GM12874 (cell line): ENCODE measurements at regions not wholly inside any gene's neighbourhood (a gene's known extent, or its start where the extent isn't known, plus 50 kb on each side); places are given as distances from the start of the nearest gene placed in this dataset.

Experiments
- CTCF ChIP-seq: IDR thresholded peaks from 2 replicates; pipeline ENCODE4 v1.5.1; 2011; ENCODE audit warnings: low read depth, mild to moderate bottlenecking, control low read depth, low read length, moderate library complexity; ENCODE audit not compliant: insufficient read depth

- no peak for TF ChIP-seq CTCF
Observed at GRCh38 chr3:103437883-103438282, 1003.1 kb downstream of the ZPLD1 start.

- TF ChIP-seq CTCF: no peak
Observed at GRCh38 chr3:103440539-103441203, 1005.9 kb downstream of the ZPLD1 start.

- no peak for TF ChIP-seq CTCF
Observed at GRCh38 chr3:103446953-103447629, 1012.3 kb downstream of the ZPLD1 start.

DNA sequence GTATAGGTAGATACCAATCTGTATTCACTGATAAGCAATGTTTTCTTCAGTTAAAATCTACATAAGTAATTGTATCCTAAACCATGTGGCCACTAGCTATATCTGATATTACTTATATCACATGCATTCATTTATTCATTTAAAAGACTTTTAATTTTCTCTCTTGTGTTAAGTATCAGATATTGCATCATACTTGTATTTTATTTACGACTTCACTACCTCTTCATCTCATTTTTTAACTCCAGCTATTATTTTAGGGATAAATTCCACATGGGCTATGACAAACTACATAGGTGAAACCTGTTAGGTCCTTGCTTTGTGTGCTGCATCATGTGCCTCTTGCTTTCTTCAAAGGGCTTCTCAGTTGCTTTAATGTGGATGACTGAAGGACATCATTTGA is 1018.3 kb downstream of the ZPLD1 start:
- TF ChIP-seq CTCF: no peak

- TF ChIP-seq CTCF: no peak
Observed at GRCh38 chr3:103459815-103460214, 1025.0 kb downstream of the ZPLD1 start.

GRCh38 chr3:103470498-103470897 is 1035.7 kb downstream of the ZPLD1 start:
- TF ChIP-seq CTCF: no peak

DNA sequence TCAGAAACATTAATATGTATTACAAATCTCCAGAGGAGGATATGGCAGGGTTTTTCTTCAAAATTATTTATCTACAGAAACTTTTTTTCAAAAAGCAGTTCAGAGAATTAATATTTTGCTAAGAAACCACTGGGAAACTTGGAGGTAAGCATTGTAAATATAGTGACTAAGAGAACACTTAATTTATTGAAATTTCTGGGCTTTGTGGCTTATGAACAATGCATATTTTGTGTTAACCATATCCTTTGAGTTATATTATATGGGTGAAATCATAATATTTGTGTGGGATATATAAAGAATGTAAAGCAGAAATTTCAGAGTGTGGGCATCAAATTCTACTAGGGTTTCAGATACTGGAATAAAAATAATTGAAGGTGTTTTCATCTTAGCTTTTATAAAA is 1059.2 kb downstream of the ZPLD1 start:
- no peak for TF ChIP-seq CTCF
